DMS 273 (cell line): ENCODE measurements at regions not wholly inside any gene's neighbourhood (a gene's known extent, or its start where the extent isn't known, plus 50 kb on each side); places are given as distances from the start of the nearest gene placed in this dataset.

ENCODE experiments used
- DNase-seq: peaks from one replicate; lab custom pipeline; 2025; ENCODE audit not compliant: unreplicated experiment; lab: John Stamatoyannopoulos, UW

DNA sequence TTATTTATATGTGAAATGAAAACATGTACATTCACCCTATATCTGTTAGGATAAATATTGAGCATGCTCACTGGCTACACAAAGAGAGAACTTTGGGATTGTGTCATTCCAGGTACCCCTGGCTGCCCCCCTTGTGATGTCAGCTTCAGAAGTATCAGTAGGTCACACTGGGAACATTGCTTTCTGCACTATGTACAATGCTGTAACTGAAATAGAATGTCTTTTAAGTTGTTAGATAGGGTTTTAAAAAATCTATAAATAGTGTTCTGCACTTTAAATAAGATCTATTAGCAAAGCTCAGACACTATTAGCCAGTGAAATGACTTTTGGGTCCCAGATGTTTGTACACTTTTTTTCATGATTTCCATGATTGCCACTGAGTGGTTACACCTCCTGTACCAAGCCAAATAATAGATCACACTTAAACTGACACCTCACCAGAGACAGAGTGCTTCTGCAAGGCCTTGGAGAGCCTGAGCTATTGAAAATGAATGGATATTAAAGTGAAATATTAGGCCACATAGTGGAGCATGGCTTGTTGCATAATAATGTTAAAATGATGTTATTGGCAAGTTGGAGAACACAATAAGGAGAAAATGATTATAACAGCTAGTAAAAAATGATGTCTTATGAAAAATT, 297.0 kb upstream of the NXPH2 start:
- no peak for DNase-seq

DNA sequence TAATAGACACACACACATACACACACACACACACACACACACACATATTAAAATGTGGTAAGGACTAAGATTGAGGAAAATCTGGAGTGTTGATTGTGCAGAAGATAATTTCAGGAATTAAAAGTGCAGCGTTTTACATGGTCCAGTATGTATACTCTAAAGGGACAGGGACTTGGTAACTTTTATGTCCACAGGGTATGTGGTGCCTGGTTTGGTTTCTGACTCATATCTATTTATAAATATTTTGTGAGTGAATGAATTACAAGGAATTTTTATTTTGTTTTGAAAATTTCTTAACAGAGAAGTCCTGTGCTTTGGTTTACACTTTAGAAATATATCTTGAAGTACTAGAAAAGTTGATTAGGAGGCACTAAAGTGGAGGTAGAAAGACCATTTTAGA, 287.7 kb upstream of the NXPH2 start:
- DNase-seq: no peak

- DNase-seq: no peak
Measured at GRCh38 chr2:139067072-139067471, 286.9 kb upstream of the NXPH2 start.

DNA sequence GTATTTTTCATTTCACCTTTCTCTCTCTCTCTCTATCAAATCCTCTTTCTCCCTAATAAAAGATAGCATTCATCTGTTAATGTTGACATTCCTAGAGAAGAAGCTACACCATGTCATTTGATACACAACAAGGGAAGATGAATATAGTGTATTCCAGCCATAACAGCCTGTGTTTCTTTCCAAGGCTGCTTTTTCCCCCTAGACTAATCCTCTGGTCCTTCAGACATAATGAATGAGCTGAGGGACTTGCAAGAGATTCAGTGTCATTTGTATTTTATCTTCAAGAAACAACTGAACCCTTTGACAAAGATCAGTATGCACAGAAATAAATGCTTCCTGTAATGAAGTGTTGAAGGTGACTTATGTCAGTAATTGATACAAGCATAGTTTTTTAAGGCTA, 284.0 kb upstream of the NXPH2 start:
- no peak for DNase-seq

- DNase-seq: no peak
Measured at GRCh38 chr2:139059617-139060016, 279.4 kb upstream of the NXPH2 start.

DNA sequence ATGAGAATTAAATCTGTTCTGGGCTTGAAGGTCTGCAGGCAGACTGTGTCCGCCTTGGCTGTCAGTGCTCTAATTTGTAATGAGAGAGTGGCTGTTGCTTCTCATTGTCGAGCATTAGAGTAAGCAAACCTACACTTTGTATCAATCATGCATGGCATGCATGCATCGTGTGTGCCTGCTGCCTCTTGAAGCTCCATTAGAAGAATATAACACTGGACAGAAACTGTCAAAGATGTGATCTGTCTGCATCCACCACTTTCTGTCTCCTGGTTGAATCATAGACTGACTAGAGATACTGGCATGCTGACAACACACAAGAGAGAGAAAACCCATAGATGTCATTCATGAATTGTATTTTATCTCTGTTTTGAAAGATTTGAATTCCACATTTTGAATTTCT, 275.0 kb upstream of the NXPH2 start:
- DNase-seq: no peak

- DNase-seq: no peak
Measured at GRCh38 chr2:139048017-139048416, 267.8 kb upstream of the NXPH2 start.

- DNase-seq: no peak
Measured at GRCh38 chr2:139045524-139045923, 265.3 kb upstream of the NXPH2 start.

GRCh38 chr2:139034064-139034463, 253.9 kb upstream of the NXPH2 start:
- no peak for DNase-seq

GRCh38 chr2:139033300-139033699, 253.1 kb upstream of the NXPH2 start:
- DNase-seq: peak; percentile 19

DNA sequence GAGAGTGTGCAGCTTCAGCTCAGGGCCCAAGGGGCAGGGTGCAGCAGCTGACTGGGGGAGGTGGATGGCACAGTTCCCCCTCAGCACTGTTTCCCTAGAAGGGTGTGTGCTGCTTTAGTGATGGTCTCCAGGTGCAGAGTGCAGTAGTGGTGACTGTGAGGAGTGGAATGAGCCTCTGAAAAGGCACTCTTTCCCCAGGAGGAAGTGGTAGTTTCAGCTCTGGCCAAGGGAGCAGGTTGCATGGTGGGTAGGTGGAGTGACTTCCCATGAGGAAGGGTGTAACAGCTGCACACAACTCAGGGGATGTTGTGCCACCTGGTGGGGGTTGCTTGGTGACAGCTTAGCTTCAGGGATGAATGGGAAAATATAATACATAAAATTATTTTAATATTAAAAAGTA, 251.5 kb upstream of the NXPH2 start:
- peak; percentile 66 for DNase-seq

DNA sequence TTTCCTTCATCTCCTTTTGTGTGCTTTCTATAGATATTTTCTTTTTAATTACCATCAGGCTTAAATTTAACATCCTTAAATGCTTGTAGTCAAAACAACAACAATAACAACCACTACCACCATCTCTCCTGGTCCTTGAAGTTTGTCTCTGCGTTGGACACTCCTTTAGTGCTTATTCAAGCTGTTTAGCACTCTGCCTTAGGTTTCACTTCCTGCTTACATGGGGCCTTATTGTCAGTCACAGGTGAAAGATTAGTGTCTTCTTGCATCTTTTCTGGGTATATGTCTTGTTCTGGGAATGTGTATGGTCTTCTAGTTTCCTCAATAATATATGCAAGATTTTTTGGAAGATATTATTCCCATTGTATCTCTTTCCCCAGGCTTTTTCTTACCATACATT, 240.1 kb upstream of the NXPH2 start:
- no peak for DNase-seq

- DNase-seq: no peak
Measured at GRCh38 chr2:139018252-139018651, 238.1 kb upstream of the NXPH2 start.

GRCh38 chr2:139007130-139007529, 226.9 kb upstream of the NXPH2 start:
- DNase-seq: no peak

DNA sequence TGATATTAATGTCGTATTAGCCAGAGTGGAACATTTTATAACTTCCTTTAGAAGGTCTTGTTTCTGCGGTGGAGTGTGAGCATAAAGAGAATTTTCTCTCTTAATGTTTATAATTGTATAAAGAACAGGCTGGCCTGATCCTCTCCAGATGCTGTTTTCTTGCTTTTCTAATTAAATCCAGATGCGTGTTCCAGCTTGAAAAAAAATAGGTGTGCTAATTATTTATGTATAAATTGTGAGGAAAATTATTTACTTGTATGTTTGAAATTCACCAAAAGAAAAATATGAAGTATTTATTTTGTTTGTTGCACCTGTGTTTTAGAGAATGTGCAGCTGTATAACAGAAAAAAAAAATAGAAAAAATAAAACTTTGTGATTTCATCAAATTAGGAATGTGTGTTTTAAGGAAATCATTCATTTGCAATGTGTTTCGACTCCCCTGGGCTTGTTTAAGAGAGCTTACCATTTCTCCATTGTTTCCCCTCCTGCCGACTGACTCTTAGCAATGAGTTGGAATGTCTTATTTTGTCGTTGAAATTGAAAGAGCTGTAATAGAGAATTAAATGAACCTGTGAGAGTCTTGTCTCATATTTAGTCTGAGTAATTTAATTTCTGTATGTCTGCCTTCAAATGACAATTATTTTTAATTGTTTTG, 220.1 kb upstream of the NXPH2 start:
- no peak for DNase-seq

DNA sequence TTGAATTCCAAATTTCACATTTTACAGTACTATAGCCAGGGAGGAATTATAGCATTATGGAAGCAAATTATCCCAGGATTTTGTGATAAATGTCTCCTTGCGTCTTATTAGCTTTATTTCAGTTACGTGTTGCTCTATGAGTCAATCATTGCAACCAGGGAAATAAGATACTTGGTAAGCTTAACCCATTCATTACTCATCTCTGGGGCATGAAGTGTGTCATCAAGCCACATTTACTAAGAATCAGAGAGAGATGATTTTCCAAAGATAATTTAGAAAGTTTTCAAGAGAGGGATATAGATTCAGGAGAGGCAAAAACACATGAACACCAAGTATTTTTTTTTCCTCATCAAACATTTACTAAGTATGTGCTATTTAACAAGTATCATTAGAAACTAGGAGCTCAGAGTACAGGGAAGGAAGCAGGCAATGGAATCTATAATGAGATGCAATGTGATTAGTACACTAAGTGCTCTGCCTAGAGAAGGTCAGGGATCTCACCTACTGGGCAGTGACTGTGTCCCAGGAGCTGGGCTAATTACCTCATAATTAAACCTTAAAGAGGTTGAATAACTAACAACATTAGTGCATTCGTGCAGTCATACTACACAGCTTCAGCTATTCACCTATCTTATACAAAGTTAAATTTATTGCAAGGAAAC, 217.8 kb upstream of the NXPH2 start:
- no peak for DNase-seq

DNA sequence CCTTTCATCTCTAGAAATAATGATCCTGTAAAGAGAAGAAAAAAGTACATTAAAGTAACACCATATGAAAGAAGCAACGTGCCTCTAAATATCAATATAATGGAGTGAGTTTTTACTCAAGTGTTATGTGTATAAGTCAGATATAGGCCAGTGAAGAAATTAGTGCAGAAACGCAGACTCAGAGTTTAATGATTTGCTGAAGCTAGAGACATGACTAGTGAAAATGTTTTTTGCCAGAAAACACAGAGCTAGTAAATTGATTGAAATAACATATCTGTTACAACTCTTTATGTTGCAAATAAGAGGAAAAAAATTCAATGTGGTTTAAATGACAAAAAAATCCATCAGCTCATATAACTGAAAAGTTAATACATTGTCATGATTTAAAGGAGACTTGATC, 217.2 kb upstream of the NXPH2 start:
- no peak for DNase-seq

DNA sequence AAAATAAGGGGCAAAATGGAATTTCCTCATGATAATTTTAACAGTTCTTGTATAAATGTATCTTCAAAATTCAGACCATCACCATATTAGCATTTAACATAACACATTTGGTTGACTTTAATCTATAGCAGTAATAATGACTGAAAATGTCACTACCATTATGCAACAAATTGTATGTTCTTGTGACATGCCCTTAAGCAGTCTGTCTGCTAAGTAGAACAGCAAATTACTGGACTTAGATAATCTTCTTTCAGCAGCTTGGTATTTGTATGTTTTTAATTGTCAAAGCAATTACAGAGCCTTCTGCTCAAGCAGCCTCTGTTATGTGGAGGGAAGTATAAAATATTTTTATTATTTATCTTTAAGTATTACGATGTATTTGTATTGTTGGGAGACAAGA, 214.3 kb upstream of the NXPH2 start:
- no peak for DNase-seq

GRCh38 chr2:138985881-138986280, 205.7 kb upstream of the NXPH2 start:
- no peak for DNase-seq

- no peak for DNase-seq
Measured at GRCh38 chr2:138979131-138979785, 199.1 kb upstream of the NXPH2 start.

DNA sequence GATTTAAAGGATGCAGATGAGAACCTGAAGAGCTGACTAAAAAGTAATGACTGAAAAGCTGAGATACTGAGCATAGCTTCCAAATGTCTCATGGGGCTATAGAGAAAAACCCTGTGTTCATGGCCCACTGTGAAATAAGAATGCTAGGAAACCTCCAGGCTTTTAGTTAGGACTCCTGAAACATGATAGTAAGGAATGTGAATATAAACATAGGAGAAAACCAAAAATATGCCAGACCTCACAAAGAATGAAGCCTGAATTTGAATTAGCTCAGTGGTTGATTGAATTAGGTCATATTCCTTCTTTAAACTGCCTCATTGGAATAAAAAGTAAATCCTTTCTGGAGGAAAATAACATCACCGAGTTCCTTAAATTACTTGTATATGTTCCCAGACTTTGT, 194.5 kb upstream of the NXPH2 start:
- DNase-seq: no peak

DNA sequence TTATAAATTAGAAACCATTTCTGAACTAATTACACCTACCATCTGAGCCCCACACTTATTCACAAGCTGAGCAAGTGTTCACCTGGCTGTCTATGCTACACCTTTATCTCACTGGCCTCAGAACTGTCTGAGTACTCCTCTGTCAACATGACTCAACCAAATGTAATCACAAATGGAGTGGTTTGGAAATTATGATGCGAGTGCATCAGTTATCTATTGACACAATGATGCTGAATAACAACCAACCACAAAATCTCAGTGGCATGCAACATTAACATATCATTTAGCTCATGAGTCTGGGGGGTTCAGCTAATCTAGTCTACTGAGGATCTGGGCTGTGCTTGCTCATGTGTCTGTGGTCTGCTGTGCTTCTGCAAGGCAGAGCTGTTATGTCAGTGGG, 184.2 kb upstream of the NXPH2 start:
- DNase-seq: no peak
